CD4-positive, alpha-beta T cell treated with Interleukin-6 at 100 ng/mL for 8 hours (primary cell): ENCODE measurements at regions not wholly inside any gene's neighbourhood (a gene's known extent, or its start where the extent isn't known, plus 50 kb on each side); places are given as distances from the start of the nearest gene placed in this dataset.
"Not testable (repeated sequence)": the region's sequence is repeated elsewhere in the genome, so short reads cannot be mapped to it uniquely, and the experiment has no call there.

Experiments
- DNase-seq: peaks from one replicate; pipeline ENCODE4 v3.0.0-alpha.2; 2020; ENCODE audit warnings: mixed read lengths, low spot score

- DNase-seq, result not testable (repeated sequence)
These were observed 49.6 kb upstream of the ZNF469 start for GRCh38 chr16:88332921-88333825.
